ENCODE measurements at regions not wholly inside any gene's neighbourhood (a gene's known extent, or its start where the extent isn't known, plus 50 kb on each side); places are given as distances from the start of the nearest gene placed in this dataset.

- no peaks in the 10 kb centered on the region for H3K79me2 ChIP-seq (ENCODE audit: low read depth)
- no peak overlapping the region for H3K27ac ChIP-seq
- no peak for DNase-seq
- CTCF ChIA-PET, result interaction anchor here (1.0 kb wide), 1 partner anchor 1587 kb away, joined by 9 read pairs; no protein-coding TSS in a partner anchor
- no peaks in the 10 kb centered on the region for H3F3A ChIP-seq (ENCODE audit: insufficient read depth, low read depth)
- H4K20me1 ChIP-seq (ENCODE audit: insufficient read depth), result no peaks in the 10 kb centered on the region
- no peak for TF ChIP-seq CTCF (conservative IDR thresholded peaks at IDR 0.05)
- TF ChIP-seq EZH2 (IDR thresholded peaks at IDR 0.05; ENCODE audit: low read depth), result no peak
- POLR2A ChIA-PET (ENCODE audit: unreplicated experiment), result no interaction called here
- no peak overlapping the region for H3K4me3 ChIP-seq
- intact Hi-C loops (cut with micrococcal nuclease; ENCODE audit: unreplicated experiment), result no loop called here
- H3K4me1 ChIP-seq (replicated peaks; ENCODE audit: insufficient read depth), result no peaks in the 10 kb centered on the region
- H3K4me2 ChIP-seq, result no peak overlapping the region
- H3K9me2 ChIP-seq (ENCODE audit: insufficient read depth), result no peaks in the 10 kb centered on the region
- H3K9me3 ChIP-seq (ENCODE audit: insufficient read depth, low read depth), result peaks cover 28% of the 10 kb centered on the region
- H3K27me3 ChIP-seq (ENCODE audit: insufficient read depth, low read depth), result no peaks in the 10 kb centered on the region
- no peaks in the 10 kb centered on the region for H3K36me3 ChIP-seq (ENCODE audit: low read depth)
- no peak overlapping the region for H2AFZ ChIP-seq
- BruUV-seq (replicated peaks), result no TSS peak
These were observed 549.0 kb upstream of the PKDCC start for GRCh38 chr2:41498781-41499180.

- DNase-seq, result no peak
- H3K36me3 ChIP-seq (ENCODE audit: low read depth), result no peaks in the 10 kb centered on the region
- H3K4me2 ChIP-seq, result no peak overlapping the region
- no peak overlapping the region for H3K4me3 ChIP-seq
- CTCF ChIA-PET, result no interaction called here
- H3K9me3 ChIP-seq (ENCODE audit: insufficient read depth, low read depth), result peaks cover 11% of the 10 kb centered on the region; the same call in 1 of the 2 replicates
- H2AFZ ChIP-seq, result no peak overlapping the region
- no peaks in the 10 kb centered on the region for H3K79me2 ChIP-seq (ENCODE audit: low read depth)
- H3K4me1 ChIP-seq (replicated peaks; ENCODE audit: insufficient read depth), result no peaks in the 10 kb centered on the region
- H4K20me1 ChIP-seq (ENCODE audit: insufficient read depth), result no peaks in the 10 kb centered on the region
- no peaks in the 10 kb centered on the region for H3K27me3 ChIP-seq (ENCODE audit: insufficient read depth, low read depth)
- no peak overlapping the region for H3K27ac ChIP-seq
- TF ChIP-seq EZH2 (IDR thresholded peaks at IDR 0.05; ENCODE audit: low read depth) (no peak), CTCF (conservative IDR thresholded peaks at IDR 0.05) (no peak)
- POLR2A ChIA-PET (ENCODE audit: unreplicated experiment), result no interaction called here
- intact Hi-C loops (cut with micrococcal nuclease; ENCODE audit: unreplicated experiment), result no loop called here
- BruUV-seq (replicated peaks), result no TSS peak
- no peaks in the 10 kb centered on the region for H3F3A ChIP-seq (ENCODE audit: insufficient read depth, low read depth)
- H3K9me2 ChIP-seq (ENCODE audit: insufficient read depth), result no peaks in the 10 kb centered on the region
These were observed 546.9 kb upstream of the PKDCC start for GRCh38 chr2:41500895-41501294.

GRCh38 chr2:41502752-41503151 lies 545.1 kb upstream of the PKDCC start:
- ChIA-PET POLR2A (ENCODE audit: unreplicated experiment) (no interaction called here), CTCF (no interaction called here)
- H3F3A ChIP-seq (ENCODE audit: insufficient read depth, low read depth), result no peaks in the 10 kb centered on the region
- no peak overlapping the region for H3K27ac ChIP-seq
- no peaks in the 10 kb centered on the region for H3K9me2 ChIP-seq (ENCODE audit: insufficient read depth)
- H3K27me3 ChIP-seq (ENCODE audit: insufficient read depth, low read depth), result no peaks in the 10 kb centered on the region
- intact Hi-C loops (cut with micrococcal nuclease; ENCODE audit: unreplicated experiment), result no loop called here
- no peak overlapping the region for H2AFZ ChIP-seq
- H3K4me3 ChIP-seq, result no peak overlapping the region
- no peak for TF ChIP-seq EZH2 (IDR thresholded peaks at IDR 0.05; ENCODE audit: low read depth)
- TF ChIP-seq CTCF (conservative IDR thresholded peaks at IDR 0.05), result no peak
- no peak overlapping the region for H3K4me2 ChIP-seq
- H4K20me1 ChIP-seq (ENCODE audit: insufficient read depth), result no peaks in the 10 kb centered on the region
- H3K4me1 ChIP-seq (replicated peaks; ENCODE audit: insufficient read depth), result no peaks in the 10 kb centered on the region
- no peak for DNase-seq
- H3K79me2 ChIP-seq (ENCODE audit: low read depth), result no peaks in the 10 kb centered on the region
- no TSS peak for BruUV-seq (replicated peaks)
- no peaks in the 10 kb centered on the region for H3K36me3 ChIP-seq (ENCODE audit: low read depth)
- H3K9me3 ChIP-seq (ENCODE audit: insufficient read depth, low read depth), result 0 out of 2 replicates have a peak, but pooled peaks cover 10% of the 10 kb centered on the region

Measured in PC-9 (cell line).